ENCODE measurements at regions not wholly inside any gene's neighbourhood (a gene's known extent, or its start where the extent isn't known, plus 50 kb on each side); places are given as distances from the start of the nearest gene placed in this dataset.
"Not testable (repeated sequence)": the region's sequence is repeated elsewhere in the genome, so short reads cannot be mapped to it uniquely, and the experiment has no call there.

DNA sequence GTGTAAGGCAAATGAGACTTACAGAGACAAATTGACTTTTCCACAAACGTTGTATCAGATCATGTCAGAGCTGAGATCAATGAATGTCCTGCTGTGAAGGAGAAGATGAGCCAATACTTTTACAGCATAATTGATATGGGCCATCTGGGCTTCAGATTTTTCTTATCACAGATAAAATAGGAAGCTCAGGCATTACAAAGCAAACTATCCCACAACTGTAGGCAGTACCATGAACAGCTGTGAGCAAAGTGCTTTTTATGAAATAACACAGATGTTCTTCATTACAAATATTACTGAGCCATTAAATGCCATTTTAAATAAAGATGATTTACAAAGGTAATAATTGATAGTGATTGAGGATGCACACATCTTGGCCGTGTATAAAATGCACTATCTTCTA, 852.3 kb downstream of the OTOL1 start:
- DNase-seq: no peak

DNA sequence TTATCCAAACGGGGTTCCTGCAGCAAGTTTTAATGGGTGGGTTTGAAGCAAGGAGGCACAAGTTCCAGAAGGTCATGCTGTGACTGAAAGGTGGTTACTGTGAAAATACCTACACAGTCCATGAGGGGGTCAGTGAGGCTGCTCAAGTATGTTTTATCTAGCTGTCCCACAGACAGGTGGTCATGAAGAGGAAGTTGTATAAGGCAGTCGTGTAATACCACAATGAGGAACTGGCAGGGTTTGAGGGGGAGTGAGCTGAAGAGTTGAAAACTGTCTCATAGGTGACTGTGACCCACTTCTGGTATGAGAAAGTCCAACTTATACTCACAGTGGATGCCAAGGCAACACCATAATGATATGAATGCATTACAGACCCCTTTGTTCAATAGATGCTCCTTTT, 856.8 kb downstream of the OTOL1 start:
- no peak for DNase-seq

DNA sequence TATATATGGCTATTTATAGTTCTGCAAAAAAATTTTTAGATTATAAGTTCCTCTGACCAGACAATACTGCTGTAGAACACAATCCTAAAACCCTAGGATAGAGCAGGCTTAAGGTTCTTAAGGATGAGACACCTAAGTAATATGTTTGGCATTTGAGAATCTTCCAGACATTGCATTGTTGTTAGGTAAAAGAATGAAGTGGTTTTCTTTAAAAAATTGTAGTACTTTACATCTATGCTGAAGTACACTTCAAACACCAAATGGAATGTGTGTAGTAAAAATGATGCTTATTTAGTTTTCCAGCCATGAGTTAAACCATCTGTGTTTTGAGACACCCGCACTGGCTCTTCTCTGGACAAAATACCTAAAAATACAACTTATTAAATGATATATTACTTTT, 857.7 kb downstream of the OTOL1 start:
- DNase-seq: no peak

DNA sequence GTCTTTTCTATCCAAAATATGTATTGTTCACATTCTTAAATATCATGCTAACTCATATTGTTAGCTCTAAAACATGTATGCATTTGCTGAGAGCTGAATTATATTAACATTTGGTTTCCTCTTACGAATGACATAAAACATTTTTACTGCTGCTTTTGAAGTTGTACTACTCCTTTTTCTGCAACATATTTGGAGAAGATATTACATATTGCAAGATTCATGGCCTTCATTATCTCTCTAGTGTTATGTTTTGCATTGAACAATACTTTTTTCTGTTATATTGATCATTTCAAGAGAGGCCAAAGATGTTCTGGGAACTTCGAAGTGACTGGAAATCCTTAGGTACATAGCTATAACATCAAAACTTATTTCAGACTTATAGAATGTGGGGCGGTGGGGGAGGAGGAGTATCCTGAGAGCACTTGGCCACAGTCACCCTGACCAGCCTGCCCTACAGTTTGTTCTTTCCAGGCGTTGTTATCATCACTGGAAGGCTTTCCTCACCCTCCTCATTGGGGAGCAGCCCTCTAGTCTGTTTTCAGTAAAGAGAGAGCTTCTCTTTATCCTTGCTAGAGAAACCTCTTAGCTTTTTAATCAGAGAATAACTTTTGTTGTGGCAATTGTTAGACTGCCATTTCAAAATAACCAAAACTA, 868.6 kb downstream of the OTOL1 start:
- DNase-seq: no peak

DNA sequence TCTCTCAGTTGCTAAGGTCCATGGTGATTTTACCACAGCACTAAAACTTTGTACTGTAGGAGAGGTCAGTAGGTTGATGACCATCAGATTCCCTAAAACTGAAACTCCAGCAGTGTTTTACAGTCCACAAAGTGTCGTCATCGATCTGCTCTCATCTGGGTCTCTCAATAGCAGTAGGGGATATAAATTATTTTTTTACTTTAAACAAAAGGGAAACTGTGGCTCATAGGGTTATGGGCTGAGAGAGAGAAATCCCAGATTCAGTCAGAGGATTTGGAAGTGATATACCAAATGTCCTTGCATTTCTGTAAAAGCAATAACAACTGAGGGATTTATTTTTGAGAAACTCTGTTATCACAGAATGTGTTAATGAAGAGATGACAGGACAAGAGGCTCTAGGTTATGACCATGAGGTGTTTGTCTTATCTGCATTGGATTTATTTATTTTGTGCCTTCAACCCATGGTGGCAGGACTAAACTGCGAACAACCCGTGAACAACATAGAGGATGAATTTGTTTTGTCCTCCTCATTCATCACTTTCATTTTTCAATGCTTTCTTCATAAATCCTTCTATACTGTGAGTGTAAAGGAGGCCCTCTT, 869.7 kb downstream of the OTOL1 start:
- no peak for DNase-seq

DNA sequence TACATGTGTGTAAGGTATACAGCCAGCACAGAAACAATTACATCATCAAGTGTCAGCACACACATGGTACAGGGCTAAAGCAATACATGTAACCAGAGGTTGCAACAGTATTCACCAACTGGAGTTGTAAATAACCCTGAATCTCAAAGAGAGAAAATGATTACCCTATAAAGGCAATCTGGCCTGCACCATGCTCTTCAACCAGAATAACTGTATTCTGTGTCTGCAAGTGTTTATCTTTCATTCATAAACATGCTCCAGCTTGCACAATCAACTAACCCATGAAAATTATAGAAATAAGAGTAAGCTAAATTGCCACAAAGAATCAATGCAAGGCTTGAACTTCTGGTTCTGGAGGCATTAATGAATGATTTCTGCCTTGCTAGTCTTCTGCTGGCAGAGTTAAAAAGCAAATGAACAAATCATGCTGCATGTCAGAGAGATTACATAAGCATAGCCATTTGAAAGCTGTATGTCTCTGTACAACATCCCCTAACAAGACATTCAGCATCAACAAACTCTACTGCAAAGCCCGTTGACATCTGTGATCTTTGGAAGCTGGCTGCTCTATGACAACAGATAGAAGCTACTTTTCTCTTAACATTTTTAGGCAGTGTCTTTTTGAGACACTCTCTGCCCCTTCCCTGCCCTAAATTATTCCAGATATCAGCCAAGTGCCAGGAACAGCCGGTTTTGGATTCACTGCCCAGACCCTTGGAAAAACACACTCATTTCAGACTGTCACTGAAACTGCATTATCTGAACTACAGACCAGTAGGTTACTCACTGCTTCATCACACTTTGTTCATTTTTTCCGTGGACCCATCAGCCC, 871.0 kb downstream of the OTOL1 start:
- DNase-seq: no peak

DNA sequence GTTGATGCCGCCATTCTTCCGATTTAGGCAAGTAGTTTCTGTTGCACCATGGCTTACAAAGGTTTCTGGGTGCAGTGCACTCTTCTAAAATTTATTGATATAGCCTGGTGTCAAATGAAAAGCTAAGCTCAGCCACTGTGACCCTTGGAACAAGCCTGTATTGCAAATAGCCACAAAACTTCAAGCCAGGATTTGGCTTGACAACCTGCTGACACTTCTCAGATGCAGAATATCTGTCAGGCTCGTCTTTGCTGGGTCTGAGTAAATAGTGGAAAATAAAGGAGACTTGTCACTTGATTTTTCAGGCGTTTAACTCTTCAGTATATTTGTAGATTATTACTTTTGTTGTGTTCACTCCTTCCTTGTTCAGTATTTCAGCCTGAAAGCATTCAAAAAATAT, 871.8 kb downstream of the OTOL1 start:
- DNase-seq: no peak

DNA sequence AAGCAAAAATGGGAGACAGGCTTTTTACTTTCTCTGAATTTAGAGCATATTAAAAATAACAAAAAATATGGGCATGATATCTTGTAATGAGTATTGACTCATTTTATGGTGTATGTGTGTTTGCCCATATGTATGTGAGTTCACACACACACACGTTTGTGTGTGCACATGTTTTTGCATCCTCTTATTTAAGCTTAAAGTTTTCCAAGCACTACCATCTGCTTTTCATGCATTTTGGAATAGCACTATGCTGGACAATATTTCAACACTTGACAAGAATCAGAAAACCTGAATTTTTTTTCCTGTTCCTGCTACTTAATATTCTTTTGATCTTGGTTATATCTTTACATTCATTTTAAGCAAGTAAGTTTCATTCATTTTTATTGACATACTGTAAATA, 872.7 kb downstream of the OTOL1 start:
- DNase-seq: no peak

DNA sequence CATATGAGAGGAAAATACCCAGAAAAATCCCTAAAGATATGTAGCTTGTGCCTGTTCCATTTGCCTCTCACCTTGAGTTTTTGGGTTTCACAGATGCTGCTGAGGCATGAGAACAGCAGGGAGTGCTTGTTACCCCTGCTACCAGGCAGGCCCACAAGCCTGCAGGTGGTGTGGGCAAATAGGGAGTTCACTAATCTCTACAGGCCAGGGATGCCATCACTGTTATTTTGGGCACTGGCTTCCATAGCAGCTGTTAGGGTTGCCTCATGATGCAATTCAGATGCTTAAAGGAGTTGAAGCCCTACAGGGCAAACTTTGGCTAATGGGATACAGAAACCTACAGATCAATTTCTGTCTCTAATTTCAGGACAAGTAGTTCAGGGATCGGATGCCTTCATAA, 873.5 kb downstream of the OTOL1 start:
- DNase-seq: no peak

DNA sequence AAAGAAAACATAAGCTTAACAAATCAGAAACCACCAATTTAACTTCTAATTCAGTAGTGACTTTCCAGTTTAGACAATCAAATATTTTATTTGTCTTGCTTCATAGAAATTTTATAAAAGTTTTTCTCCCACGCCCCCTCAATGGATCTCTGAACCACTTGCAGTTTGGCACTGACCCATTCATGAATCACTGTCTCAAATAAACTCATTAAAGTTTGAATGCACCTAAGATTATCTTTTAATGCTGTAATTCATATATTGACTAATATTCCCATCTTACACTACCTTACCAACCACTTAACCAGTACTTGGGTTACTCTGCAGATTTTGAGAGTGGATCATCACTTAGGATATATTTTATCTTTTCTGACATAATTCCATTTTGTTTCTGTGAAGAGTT, 880.2 kb downstream of the OTOL1 start:
- DNase-seq: no peak

DNA sequence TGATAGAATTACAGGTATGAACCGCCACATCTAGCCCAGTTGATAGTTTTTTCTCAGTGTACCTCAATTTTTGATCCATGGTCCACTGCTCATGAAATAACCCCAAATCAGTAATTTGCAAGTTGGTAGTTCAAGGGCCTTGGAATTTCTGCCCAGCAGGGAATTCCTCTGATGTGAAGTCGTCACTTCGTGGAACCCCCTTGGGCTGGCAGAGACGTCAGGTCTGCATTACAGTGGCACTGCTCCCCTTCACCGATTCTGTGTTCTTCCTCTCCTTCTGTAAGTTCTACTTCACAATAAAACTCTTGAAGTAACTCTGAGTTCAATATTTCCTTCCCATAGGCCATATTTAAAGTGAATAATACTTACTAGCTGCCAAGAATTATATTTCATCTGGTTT, 881.0 kb downstream of the OTOL1 start:
- DNase-seq: no peak

DNA sequence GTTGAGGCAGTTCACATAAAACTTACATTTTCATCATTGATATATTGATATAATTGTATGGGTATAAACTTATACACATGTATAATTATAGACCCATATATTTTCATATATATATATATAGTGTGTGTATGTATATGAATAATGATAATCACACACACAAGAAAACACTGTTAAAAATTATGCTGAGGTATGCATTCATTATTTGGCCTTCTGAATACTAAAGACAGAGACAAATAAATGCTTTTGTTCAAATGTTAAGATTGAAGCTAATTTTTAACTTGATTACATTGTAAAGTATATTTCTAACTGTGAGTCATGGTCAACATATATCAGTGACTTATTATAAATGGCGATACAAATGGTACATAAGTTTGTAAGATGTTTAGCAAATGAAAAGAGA, 888.8 kb downstream of the OTOL1 start:
- DNase-seq: no peak

DNA sequence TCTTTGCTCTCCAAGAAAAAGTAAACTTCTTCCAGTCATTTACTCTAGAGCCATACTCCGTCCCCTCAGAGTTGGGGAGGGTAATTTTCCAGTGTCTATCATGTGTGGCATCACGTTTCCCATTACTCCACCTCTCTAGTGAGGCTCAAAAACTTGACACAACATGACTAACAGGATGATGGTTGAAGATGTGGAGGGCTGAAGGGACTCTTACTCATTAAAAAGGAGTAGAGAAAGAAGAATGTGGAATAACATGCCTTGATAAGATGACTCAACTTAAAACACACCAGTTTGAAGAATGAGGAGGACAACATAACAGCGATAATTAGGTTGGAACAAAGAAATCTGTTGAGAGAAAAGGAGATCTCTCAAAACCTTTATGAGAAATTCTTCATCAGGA, 894.3 kb downstream of the OTOL1 start:
- DNase-seq: no peak

DNA sequence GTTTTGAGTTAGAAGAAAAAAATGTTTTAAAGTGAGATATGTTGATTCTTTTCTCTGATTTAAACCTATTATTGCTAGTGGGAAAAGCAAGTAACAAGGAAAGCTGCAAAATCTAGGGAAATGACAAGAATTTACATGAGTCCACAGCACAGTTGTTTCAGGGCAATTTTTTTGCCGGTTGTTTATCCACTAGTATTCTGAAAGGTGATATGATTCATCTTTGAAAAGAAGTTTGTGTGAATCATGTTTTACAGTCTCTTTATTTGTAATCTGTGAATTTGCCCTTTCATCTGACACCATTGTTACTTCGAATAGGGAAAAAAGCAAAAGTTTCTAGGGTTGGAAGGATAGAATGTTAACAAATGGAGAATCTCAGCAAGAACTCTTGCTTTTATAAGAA, 894.7 kb downstream of the OTOL1 start:
- DNase-seq: no peak

DNA sequence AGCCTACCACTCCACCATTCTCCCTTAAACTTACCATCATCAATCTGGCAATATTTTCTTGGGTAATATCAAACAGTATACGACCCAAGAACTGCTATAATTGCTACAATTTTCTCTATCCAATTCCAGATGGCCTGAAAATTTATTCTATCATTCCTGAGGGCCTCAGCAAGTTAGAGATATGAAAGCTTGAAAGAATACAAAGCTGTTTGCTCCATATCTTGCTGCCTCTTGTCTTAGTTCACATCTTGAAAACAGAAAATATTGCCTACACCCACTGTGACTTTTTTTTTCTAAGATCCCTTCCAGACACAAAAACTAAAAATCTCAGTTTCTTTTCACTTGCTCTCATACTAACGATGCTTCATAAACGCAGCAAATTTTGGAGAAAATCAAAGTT, 898.9 kb downstream of the OTOL1 start:
- DNase-seq: no peak

DNA sequence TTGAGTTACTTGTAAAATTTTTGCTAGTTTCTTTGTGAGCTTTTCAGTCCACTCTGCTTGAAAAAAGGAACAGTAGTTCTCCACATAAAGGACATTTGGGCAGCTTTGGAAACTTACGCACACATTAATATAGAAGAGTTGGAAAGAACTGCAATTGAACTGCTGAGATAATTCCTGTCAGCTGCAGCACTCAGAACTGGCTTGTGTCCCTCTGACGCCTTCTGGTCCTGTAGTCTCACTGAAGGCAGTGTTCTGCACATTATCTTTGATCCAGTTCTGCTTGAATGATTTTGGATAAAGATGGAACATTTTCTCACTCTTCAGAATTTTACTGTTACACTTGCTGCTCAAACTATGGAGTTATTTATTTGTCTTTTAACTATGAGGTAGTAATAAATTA, 901.9 kb downstream of the OTOL1 start:
- DNase-seq: no peak

DNA sequence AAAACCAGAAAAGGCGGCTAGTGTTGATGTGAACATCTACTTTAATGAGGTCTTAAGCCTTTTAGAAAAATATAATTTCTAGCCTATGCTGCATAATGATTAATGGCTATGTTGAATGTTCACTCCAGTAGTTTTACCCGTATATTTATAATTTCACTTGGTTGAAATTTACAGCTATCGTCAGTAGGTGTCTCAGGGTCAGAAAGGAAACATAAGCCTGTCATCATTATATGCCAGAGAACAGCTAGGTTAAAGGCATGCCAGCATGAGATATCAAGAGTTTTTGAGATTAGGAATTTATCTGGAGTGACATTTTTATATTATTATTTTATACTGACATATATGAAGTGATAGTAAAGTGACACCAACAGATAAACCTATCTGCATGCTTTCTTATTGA, 904.1 kb downstream of the OTOL1 start:
- no peak for DNase-seq

DNA sequence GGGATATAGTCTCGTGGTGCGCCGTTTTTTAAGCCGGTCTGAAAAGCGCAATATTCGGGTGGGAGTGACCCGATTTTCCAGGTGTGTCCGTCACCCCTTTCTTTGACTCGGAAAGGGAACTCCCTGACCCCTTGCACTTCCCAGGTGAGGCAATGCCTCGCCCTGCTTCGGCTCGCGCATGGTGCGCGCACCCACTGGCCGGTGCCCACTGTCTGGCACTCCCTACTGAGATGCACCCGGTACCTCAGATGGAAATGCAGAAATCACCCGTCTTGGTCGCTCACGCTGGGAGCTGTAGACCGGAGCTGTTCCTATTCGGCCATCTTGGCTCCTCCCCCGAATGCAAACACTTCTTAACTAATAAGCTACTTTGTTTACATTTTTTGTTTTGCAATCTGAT, 914.9 kb downstream of the OTOL1 start:
- DNase-seq: not testable (repeated sequence)

DNA sequence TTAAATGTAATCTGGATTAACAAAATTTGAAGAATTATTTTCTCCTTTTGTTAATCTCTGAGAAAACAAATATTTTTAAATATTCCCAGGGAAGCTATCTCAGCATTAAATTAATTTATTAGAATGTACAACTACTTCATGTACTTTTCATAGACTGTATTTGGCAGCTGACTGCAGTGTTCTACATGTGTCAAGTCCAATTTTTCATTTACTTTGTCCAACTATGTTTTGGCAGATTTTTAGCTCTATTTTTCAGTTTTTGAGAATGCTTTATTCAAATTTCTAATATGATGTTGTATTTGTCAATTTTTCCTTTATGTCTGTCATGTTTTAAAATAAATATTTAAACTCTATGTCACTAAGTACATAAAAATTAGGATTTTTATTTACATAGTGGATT, 925.1 kb downstream of the OTOL1 start:
- DNase-seq: no peak

DNA sequence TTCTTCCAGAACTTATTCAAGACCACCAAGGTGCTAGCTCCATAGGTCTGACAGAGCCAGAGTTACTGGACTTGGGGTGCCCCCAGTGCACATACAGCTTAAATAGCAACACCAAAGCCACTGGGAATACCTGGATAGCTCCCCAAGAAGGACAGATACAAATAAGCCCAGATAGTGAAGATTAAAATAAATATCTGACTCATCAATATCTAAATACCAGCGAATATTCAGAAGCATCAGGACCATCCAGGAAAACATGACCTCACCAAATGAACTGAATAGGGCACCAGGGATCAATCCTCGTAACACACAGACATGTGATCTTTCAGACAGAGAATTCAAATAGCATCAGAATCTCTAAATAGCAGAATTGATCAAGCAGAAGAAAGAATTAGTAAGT, 931.6 kb downstream of the OTOL1 start:
- DNase-seq: no peak

DNA sequence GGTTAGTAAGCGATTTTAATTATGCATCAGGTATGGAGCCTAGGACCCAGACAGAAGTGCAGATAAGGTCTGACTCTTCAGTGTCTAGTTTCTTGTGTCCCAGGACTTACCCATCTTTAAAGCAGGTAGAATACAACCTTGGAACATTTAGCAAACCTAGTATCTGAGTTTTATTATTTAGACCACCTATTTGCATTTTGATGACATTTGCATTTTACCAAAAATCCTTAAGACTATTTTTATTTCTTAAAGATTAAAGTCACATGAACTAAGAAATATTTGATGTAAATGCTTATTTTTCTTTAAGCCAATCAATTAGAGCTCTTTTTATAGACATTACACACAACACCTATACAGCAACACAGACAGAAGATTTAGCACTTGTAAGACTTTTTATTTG, 939.1 kb downstream of the OTOL1 start:
- no peak for DNase-seq

DNA sequence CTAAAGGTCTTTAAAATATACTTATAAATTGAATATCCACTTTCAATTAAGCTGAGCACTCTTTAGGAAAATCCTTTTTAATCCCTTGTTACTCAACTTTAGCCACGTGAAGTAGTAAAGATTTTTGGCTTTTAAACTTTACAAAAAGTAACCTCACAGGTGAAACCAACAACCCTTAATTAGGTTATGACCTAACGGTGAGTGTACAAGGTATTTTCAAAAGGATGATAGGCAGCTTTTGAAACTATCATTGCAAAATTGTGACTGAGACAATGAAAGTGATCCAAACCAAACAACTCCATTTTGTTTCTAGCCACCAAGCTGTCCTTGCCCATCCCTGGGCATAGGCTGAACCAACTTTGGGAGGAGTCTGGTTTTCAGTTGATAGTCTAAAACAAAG, 940.2 kb downstream of the OTOL1 start:
- DNase-seq: no peak

DNA sequence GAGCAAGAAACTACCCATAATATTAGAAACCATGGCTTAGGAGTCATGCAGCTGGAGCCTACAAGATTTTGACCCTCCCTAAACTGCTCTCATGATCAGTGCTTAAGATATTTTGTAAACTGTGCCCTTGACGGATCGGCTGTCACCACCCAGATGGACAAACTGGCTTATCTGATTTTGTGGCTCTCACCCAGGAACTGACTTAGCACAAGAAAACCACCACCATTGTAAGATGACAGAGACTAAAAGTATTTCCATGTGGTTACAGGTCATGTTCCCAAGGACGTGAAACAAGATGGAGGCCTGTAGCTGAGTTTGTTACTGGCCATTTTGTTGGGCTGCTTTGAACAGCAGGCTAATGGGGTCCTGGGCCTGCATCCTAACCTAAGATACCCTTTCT, 940.9 kb downstream of the OTOL1 start:
- no peak for DNase-seq

DNA sequence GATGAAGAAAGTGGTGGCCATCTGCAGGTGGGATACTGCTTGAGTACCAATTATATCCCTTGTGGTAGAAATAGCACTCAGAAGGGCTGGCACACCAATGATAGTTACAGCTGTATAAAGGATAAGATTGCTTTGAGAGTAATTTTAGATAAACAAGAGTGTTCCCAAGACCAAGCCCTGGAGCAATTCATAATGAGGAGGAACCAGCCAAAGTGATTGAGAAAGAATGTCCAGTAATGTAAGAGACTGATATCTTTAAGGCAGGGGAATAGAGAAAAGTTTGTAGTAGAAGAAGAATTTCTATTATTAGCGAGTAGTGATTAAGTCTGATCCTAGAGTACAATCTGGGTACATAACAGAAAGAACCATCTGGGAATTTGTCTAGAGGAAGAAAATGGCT, 945.1 kb downstream of the OTOL1 start:
- DNase-seq: no peak

DNA sequence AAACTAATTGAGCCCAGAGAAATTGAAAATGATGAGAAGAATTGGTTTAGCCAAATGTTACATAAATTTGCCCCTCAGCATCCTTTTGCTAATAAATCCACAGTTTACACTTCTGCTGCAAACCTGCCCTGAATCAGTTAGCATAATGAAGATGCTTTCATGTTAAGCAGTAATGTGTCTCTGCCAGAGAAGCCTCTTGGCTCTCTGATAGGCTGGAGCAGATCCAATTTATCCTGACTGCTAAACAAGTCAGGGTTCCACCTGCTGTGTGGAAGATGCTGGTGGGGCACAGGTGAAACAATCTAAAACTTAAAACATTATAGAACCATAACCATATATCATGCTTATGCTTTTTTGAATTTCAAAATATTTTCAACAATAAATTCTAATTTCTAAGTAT, 946.8 kb downstream of the OTOL1 start:
- DNase-seq: no peak
